Neural progenitor cell (in vitro differentiated cells): ENCODE measurements at regions not wholly inside any gene's neighbourhood (a gene's known extent, or its start where the extent isn't known, plus 50 kb on each side); places are given as distances from the start of the nearest gene placed in this dataset.

Experiments
- CTCF ChIP-seq: fragments of 200-600 bp; sonication (generic); IDR thresholded peaks from 2 replicates; pipeline ENCODE4 v1.5.1; 2017; ENCODE audit warnings: antibody characterized with exemption, mild to moderate bottlenecking
- EZH2 ChIP-seq: fragments of 200-600 bp; sonication (generic); IDR thresholded peaks from 2 replicates; pipeline ENCODE4 v1.6.1; 2017; ENCODE audit warnings: antibody characterized with exemption, mild to moderate bottlenecking, moderate library complexity

- TF ChIP-seq CTCF = no peak
- no peak for TF ChIP-seq EZH2
Measured at GRCh38 chr4:111510535-111510934, 634.7 kb upstream of the FAM241A start.
